ENCODE measurements at regions not wholly inside any gene's neighbourhood (a gene's known extent, or its start where the extent isn't known, plus 50 kb on each side); places are given as distances from the start of the nearest gene placed in this dataset.

- Mint-ChIP-seq H3K36me3 (ENCODE audit: unreplicated experiment) (peaks cover 5% of the 10 kb centered on the region), H3K4me3 (ENCODE audit: unreplicated experiment) (no peak overlapping the region), H3K27me3 (ENCODE audit: unreplicated experiment) (no peaks in the 10 kb centered on the region), H3K27ac (ENCODE audit: unreplicated experiment) (no peak overlapping the region), H3K9me3 (ENCODE audit: unreplicated experiment) (peaks cover 2% of the 10 kb centered on the region), H3K4me1 (ENCODE audit: low read depth, unreplicated experiment) (no peaks in the 10 kb centered on the region)
- no peak for TF ChIP-seq CTCF (IDR thresholded peaks at IDR 0.05; ENCODE audit: partially characterized antibody, unreplicated experiment)
- no peak for DNase-seq
Observed at GRCh38 chr2:7490672-7491071, 573.5 kb downstream of the RNF144A start.

- peaks cover 5% of the 10 kb centered on the region for H3K36me3 Mint-ChIP-seq (ENCODE audit: unreplicated experiment)
- DNase-seq: no peak
- H3K9me3 Mint-ChIP-seq (ENCODE audit: unreplicated experiment): peaks cover 2% of the 10 kb centered on the region
- H3K4me3 Mint-ChIP-seq (ENCODE audit: unreplicated experiment): no peak overlapping the region
- no peaks in the 10 kb centered on the region for H3K27me3 Mint-ChIP-seq (ENCODE audit: unreplicated experiment)
- H3K4me1 Mint-ChIP-seq (ENCODE audit: low read depth, unreplicated experiment): peaks cover 2% of the 10 kb centered on the region
- no peak for TF ChIP-seq CTCF (IDR thresholded peaks at IDR 0.05; ENCODE audit: partially characterized antibody, unreplicated experiment)
- H3K27ac Mint-ChIP-seq (ENCODE audit: unreplicated experiment): no peak overlapping the region
Observed at GRCh38 chr2:7492719-7493118, 575.5 kb downstream of the RNF144A start.

GRCh38 chr2:7497178-7497577, 580.0 kb downstream of the RNF144A start:
- no peaks in the 10 kb centered on the region for H3K27me3 Mint-ChIP-seq (ENCODE audit: unreplicated experiment)
- TF ChIP-seq CTCF (IDR thresholded peaks at IDR 0.05; ENCODE audit: partially characterized antibody, unreplicated experiment): no peak
- no peak overlapping the region for H3K27ac Mint-ChIP-seq (ENCODE audit: unreplicated experiment)
- DNase-seq: no peak
- H3K9me3 Mint-ChIP-seq (ENCODE audit: unreplicated experiment): no peaks in the 10 kb centered on the region
- peaks cover 2% of the 10 kb centered on the region for H3K4me1 Mint-ChIP-seq (ENCODE audit: low read depth, unreplicated experiment)
- no peak overlapping the region for H3K4me3 Mint-ChIP-seq (ENCODE audit: unreplicated experiment)
- peaks cover 5% of the 10 kb centered on the region for H3K36me3 Mint-ChIP-seq (ENCODE audit: unreplicated experiment)

- H3K36me3 Mint-ChIP-seq (ENCODE audit: unreplicated experiment): peaks cover 5% of the 10 kb centered on the region
- H3K9me3 Mint-ChIP-seq (ENCODE audit: unreplicated experiment): no peaks in the 10 kb centered on the region
- H3K4me3 Mint-ChIP-seq (ENCODE audit: unreplicated experiment): no peak overlapping the region
- no peak for DNase-seq
- no peak for TF ChIP-seq CTCF (IDR thresholded peaks at IDR 0.05; ENCODE audit: partially characterized antibody, unreplicated experiment)
- H3K27me3 Mint-ChIP-seq (ENCODE audit: unreplicated experiment): no peaks in the 10 kb centered on the region
- H3K4me1 Mint-ChIP-seq (ENCODE audit: low read depth, unreplicated experiment): peaks cover 2% of the 10 kb centered on the region
- no peak overlapping the region for H3K27ac Mint-ChIP-seq (ENCODE audit: unreplicated experiment)
Observed at GRCh38 chr2:7499018-7499417, 581.8 kb downstream of the RNF144A start.

- H3K27me3 Mint-ChIP-seq (ENCODE audit: unreplicated experiment): no peaks in the 10 kb centered on the region
- TF ChIP-seq CTCF (IDR thresholded peaks at IDR 0.05; ENCODE audit: partially characterized antibody, unreplicated experiment): no peak
- H3K36me3 Mint-ChIP-seq (ENCODE audit: unreplicated experiment): no peaks in the 10 kb centered on the region
- no peak overlapping the region for H3K27ac Mint-ChIP-seq (ENCODE audit: unreplicated experiment)
- H3K4me3 Mint-ChIP-seq (ENCODE audit: unreplicated experiment): no peak overlapping the region
- peaks cover 2% of the 10 kb centered on the region for H3K4me1 Mint-ChIP-seq (ENCODE audit: low read depth, unreplicated experiment)
- DNase-seq: no peak
- no peaks in the 10 kb centered on the region for H3K9me3 Mint-ChIP-seq (ENCODE audit: unreplicated experiment)
Observed at GRCh38 chr2:7502336-7502735, 585.1 kb downstream of the RNF144A start.
